GM12801 (cell line): ENCODE measurements at regions not wholly inside any gene's neighbourhood (a gene's known extent, or its start where the extent isn't known, plus 50 kb on each side); places are given as distances from the start of the nearest gene placed in this dataset.

Experiments
- TF ChIP-seq, protein P1 (sequence below): IDR thresholded peaks from one replicate; pipeline ENCODE4 v1.5.1; 2011; ENCODE audit warnings: control low read depth; ENCODE audit not compliant: insufficient read length; ENCODE audit errors: extremely low read depth

DNA sequence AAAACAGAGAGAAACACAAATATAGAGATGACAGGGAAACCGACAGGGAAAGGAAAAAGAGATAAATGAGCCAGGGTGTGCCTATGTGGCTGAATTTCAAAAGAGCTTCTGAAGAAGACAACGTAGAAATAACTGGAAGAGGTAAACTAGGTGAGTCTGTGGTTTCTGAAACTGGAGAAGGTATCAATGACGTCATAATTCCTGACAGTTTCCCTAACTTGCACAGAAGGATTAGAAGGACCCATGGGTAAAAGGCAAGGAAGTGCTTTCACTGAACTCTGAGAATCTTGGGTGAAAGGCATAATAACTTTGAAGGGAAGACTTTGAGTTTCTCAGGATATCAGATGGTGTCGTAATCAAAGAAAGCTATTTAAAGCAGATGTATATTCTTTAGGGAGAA, 790.8 kb upstream of the NUDT12 start:
- TF ChIP-seq, protein P1, sequence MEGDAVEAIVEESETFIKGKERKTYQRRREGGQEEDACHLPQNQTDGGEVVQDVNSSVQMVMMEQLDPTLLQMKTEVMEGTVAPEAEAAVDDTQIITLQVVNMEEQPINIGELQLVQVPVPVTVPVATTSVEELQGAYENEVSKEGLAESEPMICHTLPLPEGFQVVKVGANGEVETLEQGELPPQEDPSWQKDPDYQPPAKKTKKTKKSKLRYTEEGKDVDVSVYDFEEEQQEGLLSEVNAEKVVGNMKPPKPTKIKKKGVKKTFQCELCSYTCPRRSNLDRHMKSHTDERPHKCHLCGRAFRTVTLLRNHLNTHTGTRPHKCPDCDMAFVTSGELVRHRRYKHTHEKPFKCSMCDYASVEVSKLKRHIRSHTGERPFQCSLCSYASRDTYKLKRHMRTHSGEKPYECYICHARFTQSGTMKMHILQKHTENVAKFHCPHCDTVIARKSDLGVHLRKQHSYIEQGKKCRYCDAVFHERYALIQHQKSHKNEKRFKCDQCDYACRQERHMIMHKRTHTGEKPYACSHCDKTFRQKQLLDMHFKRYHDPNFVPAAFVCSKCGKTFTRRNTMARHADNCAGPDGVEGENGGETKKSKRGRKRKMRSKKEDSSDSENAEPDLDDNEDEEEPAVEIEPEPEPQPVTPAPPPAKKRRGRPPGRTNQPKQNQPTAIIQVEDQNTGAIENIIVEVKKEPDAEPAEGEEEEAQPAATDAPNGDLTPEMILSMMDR: no peak

DNA sequence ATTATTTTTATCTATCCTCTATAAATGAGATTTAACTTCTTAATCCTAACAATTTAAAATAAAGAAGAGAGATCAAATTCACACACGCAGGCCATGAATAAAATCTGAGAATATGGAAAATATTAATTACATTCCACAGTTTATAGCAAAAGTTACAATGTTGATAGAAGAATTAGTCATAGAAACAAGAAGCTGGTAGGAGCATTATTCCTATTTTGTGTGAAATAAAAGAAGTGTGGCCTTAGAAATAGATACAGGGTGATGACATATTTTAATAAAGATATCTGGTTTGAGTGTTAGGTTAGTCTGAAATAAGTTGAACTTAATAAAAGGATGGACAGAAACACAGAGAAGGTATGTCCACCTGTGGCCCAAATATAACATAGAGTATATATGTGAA, 790.4 kb upstream of the NUDT12 start:
- TF ChIP-seq, protein P1: no peak

DNA sequence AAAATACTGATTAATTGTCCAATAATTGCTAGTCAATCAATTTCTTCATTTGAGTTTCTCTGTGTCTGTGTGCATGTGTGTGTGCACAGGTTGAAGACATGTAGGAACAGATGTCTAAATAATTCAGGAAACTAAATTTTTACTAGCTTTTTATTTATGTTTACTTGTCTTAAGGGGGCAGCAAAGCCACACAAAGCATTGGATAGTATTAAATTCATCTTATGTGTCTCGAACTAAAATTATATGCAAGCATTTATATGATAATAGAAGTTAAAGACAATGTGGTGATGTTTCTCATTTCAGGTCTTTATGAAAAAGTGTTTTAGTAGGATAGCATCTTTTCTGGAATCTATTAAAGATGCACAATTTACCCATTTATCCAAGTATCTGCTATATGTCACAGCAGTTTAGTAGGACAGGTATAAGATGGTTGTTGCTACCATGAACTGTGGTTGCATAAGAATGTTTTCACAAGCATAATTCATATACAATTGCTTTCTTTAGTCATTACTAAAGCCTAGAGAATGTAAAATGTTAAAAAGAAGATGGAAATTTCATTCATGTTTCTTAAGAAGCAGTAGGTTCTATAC, 784.6 kb upstream of the NUDT12 start:
- TF ChIP-seq, protein P1: no peak

DNA sequence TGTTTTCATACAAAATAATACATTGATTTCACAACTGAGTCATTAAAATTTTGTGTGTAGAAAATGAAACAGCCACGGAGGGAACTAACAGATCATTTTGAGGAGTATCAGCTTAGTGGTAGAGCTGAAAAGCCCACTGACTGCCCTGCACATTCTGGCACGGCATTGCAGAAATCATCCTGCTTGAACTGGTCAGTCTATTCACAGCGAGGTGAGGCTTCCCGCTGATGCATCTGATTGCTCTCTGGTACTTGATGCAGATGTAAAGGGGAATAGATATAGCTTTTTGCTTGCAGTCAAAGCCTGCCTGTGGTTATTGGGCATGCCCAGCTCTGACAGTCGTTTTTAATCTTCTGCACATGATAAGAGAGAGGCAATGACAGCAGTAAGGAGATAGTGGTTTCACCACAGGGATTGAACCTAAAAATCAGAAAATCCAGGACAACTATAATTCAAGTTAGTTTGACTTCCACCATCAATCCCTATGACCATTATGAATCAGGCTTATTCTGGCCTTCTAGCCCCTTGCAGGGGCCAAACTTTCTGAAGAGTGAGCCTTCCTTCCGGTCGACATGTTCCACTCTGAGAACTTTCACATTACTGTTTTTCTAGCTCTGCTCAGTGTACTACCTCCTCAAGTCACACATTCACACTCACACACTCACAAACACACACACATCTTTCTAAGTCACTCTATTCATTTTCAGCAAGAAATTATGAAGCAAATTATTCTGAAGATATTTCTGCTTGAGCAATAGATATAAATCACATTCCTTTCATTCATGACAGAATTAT, 782.8 kb upstream of the NUDT12 start:
- TF ChIP-seq, protein P1: no peak

DNA sequence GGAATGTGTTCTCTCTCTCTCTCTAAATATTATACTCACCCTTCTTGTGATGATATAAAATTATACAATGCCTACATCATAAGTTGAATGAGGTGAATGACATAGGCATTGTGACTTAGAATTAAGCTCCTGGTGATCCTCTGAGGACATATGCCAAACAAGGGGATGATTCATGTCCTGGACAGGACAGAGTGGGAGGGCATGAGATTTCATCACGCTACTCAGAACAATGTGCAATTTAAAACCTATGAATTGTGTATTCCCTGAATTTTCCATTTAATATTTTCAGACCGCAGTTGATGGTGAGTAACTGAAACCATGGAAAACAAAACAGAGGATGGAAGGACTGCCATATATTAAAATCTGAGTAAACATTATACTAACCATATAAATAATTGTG, 782.2 kb upstream of the NUDT12 start:
- TF ChIP-seq, protein P1: no peak

DNA sequence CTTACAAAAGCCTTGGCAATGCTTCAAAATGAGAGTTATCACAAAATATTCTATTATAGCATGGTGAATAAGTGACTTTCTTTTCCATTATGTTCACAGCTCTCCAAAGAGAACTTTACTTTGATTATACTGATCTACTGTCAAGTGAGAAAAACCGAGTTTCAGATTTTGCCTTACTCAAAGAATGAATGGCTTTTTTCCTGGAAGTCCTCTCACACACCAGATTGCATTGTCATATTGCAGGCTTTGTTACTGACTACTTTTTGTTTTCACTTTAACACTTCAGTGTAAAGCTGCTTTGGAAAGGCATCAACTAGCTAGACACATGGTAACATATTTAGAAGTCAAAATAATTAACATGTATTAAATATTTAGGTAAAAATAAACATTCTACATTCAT, 765.2 kb upstream of the NUDT12 start:
- TF ChIP-seq, protein P1: no peak

DNA sequence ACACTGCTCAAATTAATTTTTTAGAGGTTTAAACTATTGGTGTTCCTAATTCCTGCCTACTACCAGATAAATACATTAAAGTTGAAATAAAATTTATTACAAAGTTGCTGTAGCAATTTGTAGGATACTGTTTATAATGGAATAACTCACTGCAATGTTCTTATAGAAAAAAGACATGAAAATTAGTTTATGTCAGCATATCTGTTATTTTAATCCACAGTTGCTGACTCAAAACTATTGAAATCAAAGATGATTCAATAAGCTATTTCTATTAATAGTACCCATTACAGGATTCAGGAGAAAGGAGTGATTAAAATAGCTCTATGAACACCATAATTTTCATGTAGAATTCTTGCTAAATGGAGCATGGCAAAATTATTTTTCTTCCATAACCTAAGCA, 764.4 kb upstream of the NUDT12 start:
- TF ChIP-seq, protein P1: no peak
